Glomerular visceral epithelial cell (primary cell): ENCODE measurements at regions not wholly inside any gene's neighbourhood (a gene's known extent, or its start where the extent isn't known, plus 50 kb on each side); places are given as distances from the start of the nearest gene placed in this dataset.
"Not testable (repeated sequence)": the region's sequence is repeated elsewhere in the genome, so short reads cannot be mapped to it uniquely, and the experiment has no call there.

ENCODE experiments used
- DNase-seq: peaks from one replicate; pipeline ENCODE4 v3.0.0-alpha.2; 2016; ENCODE audit errors: extremely low spot score

GRCh38 chr3:197368821-197369220 is 70.4 kb upstream of the DLG1 start:
- DNase-seq = no peak

GRCh38 chr3:197368330-197368729 is 69.9 kb upstream of the DLG1 start:
- peak; percentile 30 for DNase-seq

GRCh38 chr3:197367081-197367780 is 68.8 kb upstream of the DLG1 start:
- peak; percentile 98 for DNase-seq

DNA sequence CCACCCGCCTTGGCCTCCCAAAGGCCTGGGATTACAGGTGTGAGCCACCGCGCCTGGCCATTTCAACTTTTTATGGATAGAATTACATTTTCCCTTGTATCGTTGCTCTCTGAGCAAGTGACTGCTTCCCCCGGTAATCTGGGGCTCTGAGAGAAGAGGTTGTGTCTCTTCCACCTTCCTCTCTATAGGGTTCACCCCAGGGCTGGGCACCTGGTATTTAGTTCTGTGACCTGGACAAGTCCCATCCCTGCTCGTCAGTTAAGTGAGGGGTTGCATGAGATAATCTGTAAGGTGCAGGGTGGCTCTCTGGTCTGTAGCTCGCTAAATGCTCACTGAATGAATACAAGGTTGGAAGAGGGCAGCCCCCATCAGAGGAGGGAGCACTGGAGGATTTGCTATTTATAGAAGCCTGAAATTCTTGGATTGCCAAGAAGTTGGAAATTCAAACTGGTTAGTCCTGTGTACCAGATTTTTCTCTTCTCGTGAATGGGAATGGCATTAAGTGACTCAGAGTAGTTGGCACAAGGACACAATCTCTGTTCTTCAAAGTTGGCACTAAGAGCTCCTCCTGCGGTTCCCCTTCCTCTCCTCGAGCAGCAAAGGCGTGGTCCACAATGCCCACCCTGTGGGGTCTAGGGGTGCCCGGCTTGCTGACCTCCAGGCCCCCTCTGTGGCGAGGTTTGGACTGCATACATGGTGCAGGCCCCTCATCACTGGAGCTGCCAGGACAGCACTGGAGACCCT is 68.1 kb upstream of the DLG1 start:
- peak; percentile 72 for DNase-seq

GRCh38 chr3:197365586-197365985 is 67.2 kb upstream of the DLG1 start:
- no peak for DNase-seq

- peak; percentile 67 for DNase-seq
Measured at GRCh38 chr3:197364410-197365071, 66.1 kb upstream of the DLG1 start.

DNA sequence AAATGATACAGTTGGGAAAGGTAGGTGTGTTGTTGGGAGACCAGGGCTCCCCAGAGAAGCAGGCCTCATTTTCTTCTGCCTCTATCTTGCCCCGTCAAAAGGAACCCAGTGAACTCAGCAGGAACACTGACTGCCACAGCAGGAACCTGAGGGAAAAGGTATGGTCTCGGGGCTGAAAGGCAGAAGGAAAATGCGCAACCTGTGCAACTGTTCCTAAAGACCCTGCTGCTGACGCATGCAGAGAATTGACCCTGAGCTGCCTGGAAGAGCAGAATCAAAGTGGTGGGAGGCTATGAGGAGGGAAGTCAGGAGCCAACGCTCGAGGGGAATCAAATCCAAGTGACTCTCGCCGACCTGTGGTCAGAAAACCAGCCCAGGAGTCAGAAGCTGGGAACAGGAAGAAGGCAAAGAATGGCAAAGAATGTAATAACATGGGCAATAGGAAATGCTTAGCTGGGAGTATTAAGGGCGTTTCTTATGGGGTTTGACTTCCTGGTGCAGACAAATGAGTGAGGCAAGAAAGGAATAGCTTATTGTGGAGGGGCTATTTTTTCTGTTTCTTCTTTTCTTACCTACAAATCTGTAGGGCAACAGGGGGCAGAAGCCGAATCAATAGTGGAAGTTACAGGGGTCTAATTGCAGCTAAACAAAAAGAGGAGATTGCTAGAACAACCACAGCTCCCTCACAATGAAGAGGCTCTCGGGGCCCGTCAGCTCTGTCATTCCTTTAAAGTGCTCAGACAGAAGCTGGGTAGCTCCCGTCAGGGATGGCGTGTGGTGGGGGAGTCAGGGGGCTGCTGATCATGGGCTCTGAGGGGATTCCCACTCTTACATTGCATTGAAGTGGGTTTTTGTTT is 65.4 kb upstream of the DLG1 start:
- no peak for DNase-seq

GRCh38 chr3:197362081-197362480 is 63.7 kb upstream of the DLG1 start:
- no peak for DNase-seq

- DNase-seq = not testable (repeated sequence)
Measured at GRCh38 chr3:197360095-197360494, 61.7 kb upstream of the DLG1 start.

GRCh38 chr3:197359476-197359875 is 61.1 kb upstream of the DLG1 start:
- DNase-seq = not testable (repeated sequence)

- no peak for DNase-seq
Measured at GRCh38 chr3:197356741-197357140, 58.3 kb upstream of the DLG1 start.

DNA sequence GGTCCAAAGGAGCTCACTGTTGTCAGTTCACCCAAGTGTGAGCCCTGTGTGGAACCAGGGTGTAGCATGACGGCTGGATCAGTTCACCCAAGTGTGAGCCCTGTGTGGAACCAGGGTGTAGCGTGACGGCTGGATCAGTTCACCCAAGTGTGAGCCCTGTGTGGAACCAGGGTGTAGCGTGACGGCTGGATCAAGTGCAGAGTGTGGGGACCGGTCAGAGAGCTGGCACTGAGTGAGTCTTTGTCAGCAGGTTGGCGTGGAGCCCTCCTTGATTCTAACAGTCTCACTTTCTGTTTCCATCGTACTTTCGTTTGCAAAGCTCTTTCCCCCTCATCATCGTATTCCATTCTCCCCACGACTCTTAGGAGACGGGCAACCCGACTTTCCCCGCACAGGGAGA is 57.9 kb upstream of the DLG1 start:
- no peak for DNase-seq

- DNase-seq = peak; percentile 60
Measured at GRCh38 chr3:197355713-197356112, 57.3 kb upstream of the DLG1 start.

DNA sequence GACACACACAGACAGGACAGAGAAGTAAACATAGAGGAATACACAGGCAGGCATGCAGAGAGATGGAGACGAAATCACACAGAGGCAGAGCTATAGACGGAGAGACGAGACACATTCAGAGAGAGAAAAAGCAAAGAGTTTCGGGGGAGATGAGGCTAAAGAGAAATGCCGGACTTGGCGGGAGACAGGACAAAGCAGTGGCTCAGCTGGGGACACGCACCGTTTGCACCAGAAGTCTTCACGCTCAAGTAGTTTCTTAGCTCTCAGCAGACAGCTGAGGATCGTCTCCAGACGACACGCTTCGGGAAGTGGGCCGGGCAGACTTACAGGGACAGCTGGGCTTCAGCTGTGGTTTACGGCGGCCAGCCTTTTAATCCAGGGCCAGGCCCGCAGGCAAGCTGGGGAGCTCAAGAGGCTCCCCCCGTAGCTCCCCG is 56.2 kb upstream of the DLG1 start:
- peak; percentile 94 for DNase-seq

- DNase-seq = peak; percentile 91
Measured at GRCh38 chr3:197353867-197354567, 55.6 kb upstream of the DLG1 start.

- no peak for DNase-seq
Measured at GRCh38 chr3:197353001-197353866, 54.8 kb upstream of the DLG1 start.

DNA sequence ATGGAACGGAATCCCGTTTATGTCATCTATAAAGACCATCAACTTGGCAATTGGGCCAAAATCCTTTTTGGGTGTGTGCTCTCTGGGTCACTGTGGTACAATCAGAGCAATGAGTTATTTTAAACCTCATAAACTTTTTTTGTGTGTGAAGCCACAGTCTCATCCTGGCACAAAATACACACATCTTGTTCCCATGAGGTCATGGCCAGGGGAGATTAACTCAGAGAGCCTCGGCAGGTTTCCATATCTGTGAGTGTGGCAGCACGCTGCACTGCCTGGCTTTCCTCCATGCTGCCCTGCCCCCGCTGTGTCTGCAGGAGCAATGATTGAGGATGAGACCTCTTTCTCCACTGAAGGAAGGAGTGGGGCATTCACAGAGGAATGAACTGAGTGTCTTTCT is 54.0 kb upstream of the DLG1 start:
- peak; percentile 90 for DNase-seq

- no peak for DNase-seq
Measured at GRCh38 chr3:197350446-197350845, 52.0 kb upstream of the DLG1 start.

GRCh38 chr3:197349368-197349767 is 51.0 kb upstream of the DLG1 start:
- DNase-seq = no peak
